Erythroblast (primary cell): ENCODE measurements at regions not wholly inside any gene's neighbourhood (a gene's known extent, or its start where the extent isn't known, plus 50 kb on each side); places are given as distances from the start of the nearest gene placed in this dataset.
"Not testable (repeated sequence)": the region's sequence is repeated elsewhere in the genome, so short reads cannot be mapped to it uniquely, and the experiment has no call there.

Experiments used
- GATA1 ChIP-seq: IDR thresholded peaks from 2 replicates; pipeline ENCODE4 v1.6.1; 2011; ENCODE audit warnings: low read depth, mild to moderate bottlenecking, control low read depth, low read length, moderate library complexity
- POLR2A ChIP-seq: IDR thresholded peaks from 2 replicates; pipeline ENCODE4 v1.6.1; 2011; ENCODE audit warnings: mild to moderate bottlenecking, low read length

GRCh38 chr10:21418981-21419576, 106.4 kb downstream of the SKIDA1 start:
- not testable (repeated sequence) for TF ChIP-seq POLR2A, GATA1
